Peyer's patch (tissue), 4 donors: ENCODE measurements at regions not wholly inside any gene's neighbourhood (a gene's known extent, or its start where the extent isn't known, plus 50 kb on each side); places are given as distances from the start of the nearest gene placed in this dataset.

Source experiments
- DNase-seq, 3 donors: peaks; one replicate each; pipeline ENCODE4 v3.0.0-alpha.2; 2017 to 2019
- H3K27ac ChIP-seq, 4 donors: fragments of 200-600 bp; sonication (generic); one replicate each; pipeline ENCODE4 v1.5.1; 2016 to 2019
- H3K27me3 ChIP-seq, 2 donors: fragments of 200-600 bp; sonication (generic); one replicate each; pipeline ENCODE4 v1.5.1; 2019
- H3K36me3 ChIP-seq, 3 donors: fragments of 200-600 bp; sonication (generic); one replicate each; pipeline ENCODE4 v1.5.1; 2016 to 2019
- H3K4me1 ChIP-seq, 4 donors: fragments of 200-600 bp; sonication (generic); one replicate each; pipeline ENCODE4 v1.5.1; 2016 to 2019
- H3K4me3 ChIP-seq, 4 donors: fragments of 200-600 bp; sonication (generic); 1 replicate in 3 of 4; 2 replicates in 1 of 4; pipeline ENCODE4 v1.5.1; 2016 to 2019; ENCODE audit warnings: mild to moderate bottlenecking in 1 of 4
- H3K9me3 ChIP-seq, 4 donors: fragments of 200-600 bp; sonication (generic); one replicate each; pipeline ENCODE4 v1.5.1; 2016 to 2019; ENCODE audit warnings: mild to moderate bottlenecking in 1 of 4
- POLR2A ChIP-seq, 2 donors: fragments of 450-650 bp; IDR thresholded peaks; one replicate each; pipeline ENCODE4 v1.5.1; 2017; ENCODE audit warnings: antibody characterized with exemption in 2 of 2, mild to moderate bottlenecking in 2 of 2, moderate library complexity in 2 of 2
- TF ChIP-seq, protein P1 (sequence below), 6 experiments: fragments of 450-650 bp in 4 of 6; fragments of 200-600 bp in 2 of 6; sonication (generic) in 1 of 6; IDR thresholded peaks; one replicate each; pipeline ENCODE4 v1.5.1; 2017 to 2019; ENCODE audit warnings: antibody characterized with exemption in 6 of 6, mild to moderate bottlenecking in 3 of 6, moderate library complexity in 1 of 6

DNA sequence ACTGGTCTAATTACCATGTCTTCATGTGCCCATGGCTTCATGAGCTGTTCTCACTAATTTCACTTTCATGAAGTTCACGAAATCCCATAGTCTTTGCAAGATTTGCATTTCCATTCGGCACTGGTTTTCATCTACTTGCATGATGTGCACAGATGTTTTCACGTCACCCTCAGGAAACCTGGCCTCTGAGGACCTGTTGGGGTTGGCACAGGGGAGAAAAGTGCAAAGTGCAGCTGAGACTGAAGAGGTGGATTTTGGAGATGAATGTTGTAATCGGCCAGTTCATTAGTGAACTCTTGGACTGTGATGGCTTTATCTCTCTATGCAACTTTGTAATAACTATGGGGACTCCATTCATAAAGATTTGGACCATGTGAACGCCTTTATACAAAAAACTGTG lies 80.2 kb upstream of the SULF2 start:
- Histone ChIP-seq H3K4me3 (no peak overlapping the region), H3K4me1 (no peaks in the 10 kb centered on the region), H3K36me3 (no peaks in the 10 kb centered on the region), H3K27me3 (no peaks in the 10 kb centered on the region), H3K9me3 (no peaks in the 10 kb centered on the region), H3K27ac (no peak overlapping the region)
- no peak for DNase-seq
- TF ChIP-seq, protein P1, sequence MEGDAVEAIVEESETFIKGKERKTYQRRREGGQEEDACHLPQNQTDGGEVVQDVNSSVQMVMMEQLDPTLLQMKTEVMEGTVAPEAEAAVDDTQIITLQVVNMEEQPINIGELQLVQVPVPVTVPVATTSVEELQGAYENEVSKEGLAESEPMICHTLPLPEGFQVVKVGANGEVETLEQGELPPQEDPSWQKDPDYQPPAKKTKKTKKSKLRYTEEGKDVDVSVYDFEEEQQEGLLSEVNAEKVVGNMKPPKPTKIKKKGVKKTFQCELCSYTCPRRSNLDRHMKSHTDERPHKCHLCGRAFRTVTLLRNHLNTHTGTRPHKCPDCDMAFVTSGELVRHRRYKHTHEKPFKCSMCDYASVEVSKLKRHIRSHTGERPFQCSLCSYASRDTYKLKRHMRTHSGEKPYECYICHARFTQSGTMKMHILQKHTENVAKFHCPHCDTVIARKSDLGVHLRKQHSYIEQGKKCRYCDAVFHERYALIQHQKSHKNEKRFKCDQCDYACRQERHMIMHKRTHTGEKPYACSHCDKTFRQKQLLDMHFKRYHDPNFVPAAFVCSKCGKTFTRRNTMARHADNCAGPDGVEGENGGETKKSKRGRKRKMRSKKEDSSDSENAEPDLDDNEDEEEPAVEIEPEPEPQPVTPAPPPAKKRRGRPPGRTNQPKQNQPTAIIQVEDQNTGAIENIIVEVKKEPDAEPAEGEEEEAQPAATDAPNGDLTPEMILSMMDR (IDR thresholded peaks at IDR 0.05), result no peak
- TF ChIP-seq POLR2A (IDR thresholded peaks at IDR 0.05), result no peak

DNA sequence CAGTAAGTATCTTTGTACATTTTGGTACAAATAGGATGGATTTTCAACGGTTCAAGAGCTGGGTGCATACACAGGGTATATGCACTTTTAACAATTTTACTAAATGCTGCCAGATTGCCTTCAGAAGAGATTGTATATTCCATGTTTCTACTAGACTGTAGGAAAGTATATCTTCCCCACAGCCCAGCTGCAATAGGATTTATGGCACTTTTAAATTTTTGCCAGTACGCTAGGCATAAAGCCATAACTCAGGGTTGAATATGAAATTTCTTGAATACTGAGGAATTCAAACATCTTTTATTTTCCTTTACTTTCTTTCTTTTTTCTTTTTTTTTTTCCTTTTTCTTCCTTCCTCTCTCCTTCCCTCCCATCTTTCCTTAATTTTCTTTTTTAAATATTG lies 78.7 kb upstream of the SULF2 start:
- no peaks in the 10 kb centered on the region for H3K36me3 ChIP-seq
- TF ChIP-seq POLR2A (IDR thresholded peaks at IDR 0.05), result no peak
- TF ChIP-seq, protein P1 (IDR thresholded peaks at IDR 0.05), result no peak
- no peak overlapping the region for H3K4me3 ChIP-seq
- H3K4me1 ChIP-seq, result no peaks in the 10 kb centered on the region
- DNase-seq, result no peak
- no peaks in the 10 kb centered on the region for H3K9me3 ChIP-seq
- H3K27ac ChIP-seq, result no peak overlapping the region
- H3K27me3 ChIP-seq, result no peaks in the 10 kb centered on the region

DNA sequence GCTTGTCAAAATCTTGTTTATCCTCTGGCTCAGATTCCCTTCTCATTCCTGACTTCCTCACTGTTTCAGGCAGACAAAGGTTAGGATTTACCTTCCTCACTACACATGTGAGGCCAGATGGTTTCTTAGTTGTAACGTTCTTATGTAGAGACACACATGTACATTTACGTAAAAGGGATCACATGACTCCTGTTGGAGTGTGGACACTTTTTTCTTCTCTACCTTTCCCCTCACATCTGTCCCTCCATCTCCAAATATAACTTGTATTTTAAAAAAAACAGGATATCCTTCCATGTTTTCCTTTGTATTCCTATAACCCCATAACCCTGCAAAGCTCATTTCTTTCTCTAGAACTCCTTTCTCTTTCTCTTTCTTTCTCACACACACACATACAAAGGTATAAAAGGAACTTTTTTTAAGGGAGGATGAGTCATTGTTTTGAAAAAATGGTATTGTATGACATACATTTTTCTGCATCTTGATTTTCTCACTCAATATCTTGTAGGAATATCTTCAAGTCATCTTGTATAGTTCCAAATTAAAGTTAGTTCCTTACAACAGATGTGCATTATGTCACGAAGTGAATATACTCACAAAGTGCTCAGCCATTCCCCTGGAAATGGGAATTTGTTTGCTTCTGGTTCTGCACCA lies 78.2 kb upstream of the SULF2 start:
- no peak overlapping the region for H3K4me3 ChIP-seq
- DNase-seq, result no peak
- no peaks in the 10 kb centered on the region for H3K36me3 ChIP-seq
- TF ChIP-seq POLR2A (IDR thresholded peaks at IDR 0.05), result no peak
- TF ChIP-seq, protein P1 (IDR thresholded peaks at IDR 0.05), result no peak
- no peaks in the 10 kb centered on the region for H3K27me3 ChIP-seq
- no peaks in the 10 kb centered on the region for H3K9me3 ChIP-seq
- no peak overlapping the region for H3K27ac ChIP-seq
- no peaks in the 10 kb centered on the region for H3K4me1 ChIP-seq

DNA sequence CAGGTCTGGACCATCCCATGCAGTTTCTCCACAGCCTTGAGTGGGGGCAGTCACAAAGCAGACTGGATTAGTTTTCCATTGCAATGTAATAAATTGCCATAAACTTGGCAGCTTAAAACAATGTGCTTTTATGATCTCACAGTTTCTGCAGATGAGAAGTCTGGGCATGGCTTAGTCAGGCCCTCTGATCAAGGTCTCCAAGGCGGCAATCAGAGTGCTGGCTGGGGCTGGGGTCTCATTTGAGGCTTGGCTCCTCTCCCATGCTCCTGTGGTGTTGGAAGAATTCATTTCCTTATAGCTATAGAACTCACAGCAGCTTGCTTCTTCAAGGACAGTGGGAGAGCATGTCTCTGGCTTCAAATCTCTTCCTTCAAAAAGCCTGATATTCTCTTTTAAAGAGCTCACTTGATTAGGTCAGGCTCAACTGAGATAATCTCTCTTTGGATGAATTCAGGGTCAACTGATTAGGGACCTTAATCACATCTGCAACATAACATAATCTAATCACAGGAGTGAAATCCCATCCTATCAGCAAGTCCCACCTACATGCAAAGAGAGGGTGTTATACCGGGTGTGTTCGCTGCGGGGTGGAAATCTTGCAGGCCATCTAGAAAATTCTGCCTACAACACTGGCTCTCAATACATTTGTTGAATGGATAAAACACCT lies 77.4 kb upstream of the SULF2 start:
- H3K27me3 ChIP-seq, result no peaks in the 10 kb centered on the region
- H3K36me3 ChIP-seq, result no peaks in the 10 kb centered on the region
- no peak overlapping the region for H3K4me3 ChIP-seq
- no peak overlapping the region for H3K27ac ChIP-seq
- no peak for DNase-seq
- H3K4me1 ChIP-seq, result no peaks in the 10 kb centered on the region
- no peaks in the 10 kb centered on the region for H3K9me3 ChIP-seq
- TF ChIP-seq, protein P1 (IDR thresholded peaks at IDR 0.05), result no peak
- TF ChIP-seq POLR2A (IDR thresholded peaks at IDR 0.05), result no peak

DNA sequence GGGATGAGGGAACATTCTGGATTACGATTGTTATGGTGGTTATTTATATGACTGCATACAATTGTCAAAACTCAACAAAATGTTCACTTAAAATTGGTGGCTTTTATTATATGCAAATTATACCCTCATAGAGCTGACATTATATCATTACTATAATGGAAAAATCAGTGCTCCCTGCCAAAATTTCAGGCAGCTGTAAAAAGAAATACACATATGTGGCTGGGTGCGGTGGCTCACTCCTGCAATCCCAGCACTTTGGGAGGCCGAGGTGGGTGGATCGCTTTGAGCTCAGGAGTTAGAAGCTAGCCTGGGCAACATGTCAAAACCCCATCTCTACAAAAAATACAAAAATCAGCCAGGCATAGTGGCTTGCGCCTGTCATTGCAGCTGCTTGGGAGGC lies 75.8 kb upstream of the SULF2 start:
- Histone ChIP-seq H3K27ac (no peak overlapping the region), H3K36me3 (no peaks in the 10 kb centered on the region), H3K27me3 (no peaks in the 10 kb centered on the region), H3K4me1 (no peaks in the 10 kb centered on the region), H3K4me3 (no peak overlapping the region), H3K9me3 (no peaks in the 10 kb centered on the region)
- no peak for DNase-seq
- TF ChIP-seq POLR2A (IDR thresholded peaks at IDR 0.05), result no peak
- TF ChIP-seq, protein P1 (IDR thresholded peaks at IDR 0.05), result no peak
